ENCODE measurements at regions not wholly inside any gene's neighbourhood (a gene's known extent, or its start where the extent isn't known, plus 50 kb on each side); places are given as distances from the start of the nearest gene placed in this dataset.

GRCh38 chr2:138364554-138365162, 136.9 kb upstream of the SPOPL start:
- Histone ChIP-seq H3K79me2 (ENCODE audit: insufficient read depth, low read length) (no peaks in the 10 kb centered on the region), H3K9ac (ENCODE audit: low read length) (no peak overlapping the region), H3K27me3 (ENCODE audit: insufficient read depth, low read length) (no peaks in the 10 kb centered on the region), H4K20me1 (ENCODE audit: insufficient read depth, low read length) (no peaks in the 10 kb centered on the region), H3K4me1 (ENCODE audit: insufficient read depth, low read length, severe bottlenecking) (no peaks in the 10 kb centered on the region), H3K4me2 (ENCODE audit: low read length) (no peak overlapping the region), H3K4me3 (ENCODE audit: low read depth, low read length, poor library complexity, severe bottlenecking) (no peak overlapping the region), H3K36me3 (ENCODE audit: insufficient read depth, low read length) (no peaks in the 10 kb centered on the region), H3K27ac (ENCODE audit: low read depth, low read length, poor library complexity, severe bottlenecking) (no peak overlapping the region), H2AFZ (ENCODE audit: low read length) (no peak overlapping the region), H3F3A (ENCODE audit: insufficient read depth, low read length) (no peaks in the 10 kb centered on the region), H3K9me3 (ENCODE audit: low read length) (no peaks in the 10 kb centered on the region), H3K9me2 (ENCODE audit: low read depth, low read length) (no peaks in the 10 kb centered on the region)
- TF ChIP-seq EZH2 (IDR thresholded peaks at IDR 0.05; ENCODE audit: borderline replicate concordance, low read length): no peak
- no peak for TF ChIP-seq CTCF (IDR thresholded peaks at IDR 0.05; ENCODE audit: low read length)

GRCh38 chr2:138365581-138365980, 136.0 kb upstream of the SPOPL start:
- Histone ChIP-seq H3K36me3 (ENCODE audit: insufficient read depth, low read length) (no peaks in the 10 kb centered on the region), H2AFZ (ENCODE audit: low read length) (no peak overlapping the region), H3K4me3 (ENCODE audit: low read depth, low read length, poor library complexity, severe bottlenecking) (no peak overlapping the region), H3K27me3 (ENCODE audit: insufficient read depth, low read length) (no peaks in the 10 kb centered on the region), H3K4me2 (ENCODE audit: low read length) (no peak overlapping the region), H3K9me3 (ENCODE audit: low read length) (no peaks in the 10 kb centered on the region), H3K4me1 (ENCODE audit: insufficient read depth, low read length, severe bottlenecking) (no peaks in the 10 kb centered on the region), H3K79me2 (ENCODE audit: insufficient read depth, low read length) (no peaks in the 10 kb centered on the region), H4K20me1 (ENCODE audit: insufficient read depth, low read length) (no peaks in the 10 kb centered on the region), H3K9ac (ENCODE audit: low read length) (no peak overlapping the region), H3F3A (ENCODE audit: insufficient read depth, low read length) (no peaks in the 10 kb centered on the region), H3K9me2 (ENCODE audit: low read depth, low read length) (no peaks in the 10 kb centered on the region), H3K27ac (ENCODE audit: low read depth, low read length, poor library complexity, severe bottlenecking) (no peak overlapping the region)
- TF ChIP-seq CTCF (IDR thresholded peaks at IDR 0.05; ENCODE audit: low read length): no peak
- no peak for TF ChIP-seq EZH2 (IDR thresholded peaks at IDR 0.05; ENCODE audit: borderline replicate concordance, low read length)

GRCh38 chr2:138369856-138370255, 131.7 kb upstream of the SPOPL start:
- Histone ChIP-seq H3K9ac (ENCODE audit: low read length) (no peak overlapping the region), H4K20me1 (ENCODE audit: insufficient read depth, low read length) (0 out of 2 replicates have a peak, but pooled peaks cover 2% of the 10 kb centered on the region), H3K27me3 (ENCODE audit: insufficient read depth, low read length) (no peaks in the 10 kb centered on the region), H3K4me2 (ENCODE audit: low read length) (no peak overlapping the region), H3K4me3 (ENCODE audit: low read depth, low read length, poor library complexity, severe bottlenecking) (no peak overlapping the region), H3F3A (ENCODE audit: insufficient read depth, low read length) (no peaks in the 10 kb centered on the region), H3K9me2 (ENCODE audit: low read depth, low read length) (no peaks in the 10 kb centered on the region), H3K36me3 (ENCODE audit: insufficient read depth, low read length) (no peaks in the 10 kb centered on the region), H3K9me3 (ENCODE audit: low read length) (no peaks in the 10 kb centered on the region), H3K27ac (ENCODE audit: low read depth, low read length, poor library complexity, severe bottlenecking) (no peak overlapping the region), H2AFZ (ENCODE audit: low read length) (no peak overlapping the region), H3K4me1 (ENCODE audit: insufficient read depth, low read length, severe bottlenecking) (no peaks in the 10 kb centered on the region), H3K79me2 (ENCODE audit: insufficient read depth, low read length) (no peaks in the 10 kb centered on the region)
- no peak for TF ChIP-seq CTCF (IDR thresholded peaks at IDR 0.05; ENCODE audit: low read length)
- TF ChIP-seq EZH2 (IDR thresholded peaks at IDR 0.05; ENCODE audit: borderline replicate concordance, low read length): no peak
